Heart left ventricle (tissue), 16 donors: ENCODE measurements at regions not wholly inside any gene's neighbourhood (a gene's known extent, or its start where the extent isn't known, plus 50 kb on each side); places are given as distances from the start of the nearest gene placed in this dataset.

Experiments used
- ATAC-seq, 4 donors: fragments of 200-7000 bp; cut with Tn5 transposase; one replicate each; pipeline ENCODE4 v1.9.1; 2020 to 2022; ENCODE audit warnings: moderate library complexity in 4 of 4, mild to moderate bottlenecking in 3 of 4, moderate number of reproducible peaks in 1 of 4
- DNase-seq, 5 donors: peaks; one replicate each; pipeline ENCODE4 v3.0.0-alpha.2; 2020
- H3K27ac ChIP-seq, 12 donors: fragments of 200-600 bp; sonication (generic) in 4 of 12; one replicate each; pipeline versions ENCODE4 v1.5.0 to v1.8.0; 2016 to 2022; ENCODE audit warnings: mild to moderate bottlenecking in 2 of 12
- H3K27me3 ChIP-seq, 9 donors: fragments of 200-600 bp; sonication (generic) in 2 of 9; one replicate each; pipeline versions ENCODE4 v1.5.1 to v1.8.0; 2016 to 2022; ENCODE audit warnings: mild to moderate bottlenecking in 3 of 9
- H3K36me3 ChIP-seq, 9 donors: fragments of 200-600 bp; sonication (generic) in 2 of 9; one replicate each; pipeline versions ENCODE4 v1.5.0 to v1.8.0; 2018 to 2022; ENCODE audit warnings: mild to moderate bottlenecking in 2 of 9
- H3K4me1 ChIP-seq, 12 donors: fragments of 200-600 bp; sonication (generic) in 4 of 12; one replicate each; pipeline versions ENCODE4 v1.5.0 to v1.8.0; 2016 to 2022; ENCODE audit warnings: mild to moderate bottlenecking in 3 of 12
- H3K4me3 ChIP-seq, 12 donors: fragments of 200-600 bp; sonication (generic) in 4 of 12; one replicate each; pipeline versions ENCODE4 v1.5.0 to v1.8.0; 2017 to 2022; ENCODE audit warnings: mild to moderate bottlenecking in 9 of 12, moderate library complexity in 4 of 12
- H3K9me3 ChIP-seq, 12 donors: fragments of 200-600 bp; sonication (generic) in 4 of 12; one replicate each; pipeline versions ENCODE4 v1.5.0 to v1.8.0; 2016 to 2022; ENCODE audit warnings: mild to moderate bottlenecking in 1 of 12
- POLR2A ChIP-seq, 2 donors: fragments of 450-650 bp; IDR thresholded peaks; one replicate each; pipeline ENCODE4 v1.6.1; 2017; ENCODE audit warnings: antibody characterized with exemption in 2 of 2, mild to moderate bottlenecking in 2 of 2, moderate library complexity in 2 of 2
- WGBS, 4 donors: extraction: QIAGEN DNeasy Blood & Tissue Kit in 2 of 4; methylation state at CpG; one replicate each; pipeline versions ENCODE4 v1.1.5 to v1.1.7; 2013 to 2018; 5-methylcytosine and 5-hydroxymethylcytosine counted together
- intact Hi-C, 10 donors: fragments of 100-400 bp; cut with DNase I; formaldehyde crosslinking; loops; one replicate each; pipeline versions ENCODE4 v1.11.1 to v1.14.2; 2022
- TF ChIP-seq, protein P1 (sequence below), 12 donors: fragments of 200-600 bp; sonication (generic) in 4 of 12; IDR thresholded peaks; one replicate each; pipeline versions ENCODE4 v1.5.0 to v1.8.0; 2018 to 2022; ENCODE audit warnings: antibody characterized with exemption in 12 of 12, mild to moderate bottlenecking in 5 of 12
- donor health status: ischemic (EF 13 %, LVEDD 7.1; RV severe dilation, severe dysfunction).
- donor health status: healthy with polysubstance abuse.
- donor health status: DM: no; HTN: yes; CAD: no.
- donor health status: DM: no; HTN: no; CAD: no.
- donor health status: ischemic (EF 25% LVEDD 6.9; RV normal size, moderate dysfunction).
- donor health status: ischemic (EF 25% LVEDD 5.7; RV mildly dilated, moderate dysfunction).
- donor health status: healthy.
- donor health status: DM: yes; HTN: yes; CAD: no.
- donor health status: ischemic (EF 35%, LVEDD 5.7; RV mildly dilated, moderate dysfunction).
- donor health status: nonischemic (EF 11% LVEDD 7.7; RV severe dilation, severe dysfunction).
- donor health status: DM: yes; HTN: yes; CAD: no.
- donor health status: PGD.
- donor health status: ischemic (EF 29% LVEDD 5.4; RV normal size, mild dysfunction).
- donor health status: nonischemic (EF 23%, LVEDD 6.1; RV moderate dilation, normal function).

DNA sequence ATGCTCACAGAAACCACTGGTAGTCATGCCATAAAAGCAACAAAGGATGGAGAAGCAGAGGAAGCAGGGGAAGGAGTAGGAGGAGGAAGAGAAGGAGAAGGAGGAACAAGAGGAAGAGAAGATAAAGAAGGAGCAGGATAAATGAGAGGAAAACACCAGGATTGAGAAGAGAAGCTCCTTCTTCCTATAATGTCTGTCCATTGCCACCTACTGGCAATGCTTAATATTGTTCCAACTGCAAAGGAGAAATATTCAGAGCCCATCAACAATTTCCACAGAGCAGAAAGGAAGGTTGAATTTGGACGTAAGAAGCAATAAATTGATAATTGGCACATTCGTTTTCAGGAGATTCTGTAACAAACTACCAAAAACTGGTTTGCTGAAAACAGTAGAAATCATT, 898.4 kb downstream of the SLC16A7 start:
- no peaks in the 10 kb centered on the region for H3K4me1 ChIP-seq
- TF ChIP-seq, protein P1, sequence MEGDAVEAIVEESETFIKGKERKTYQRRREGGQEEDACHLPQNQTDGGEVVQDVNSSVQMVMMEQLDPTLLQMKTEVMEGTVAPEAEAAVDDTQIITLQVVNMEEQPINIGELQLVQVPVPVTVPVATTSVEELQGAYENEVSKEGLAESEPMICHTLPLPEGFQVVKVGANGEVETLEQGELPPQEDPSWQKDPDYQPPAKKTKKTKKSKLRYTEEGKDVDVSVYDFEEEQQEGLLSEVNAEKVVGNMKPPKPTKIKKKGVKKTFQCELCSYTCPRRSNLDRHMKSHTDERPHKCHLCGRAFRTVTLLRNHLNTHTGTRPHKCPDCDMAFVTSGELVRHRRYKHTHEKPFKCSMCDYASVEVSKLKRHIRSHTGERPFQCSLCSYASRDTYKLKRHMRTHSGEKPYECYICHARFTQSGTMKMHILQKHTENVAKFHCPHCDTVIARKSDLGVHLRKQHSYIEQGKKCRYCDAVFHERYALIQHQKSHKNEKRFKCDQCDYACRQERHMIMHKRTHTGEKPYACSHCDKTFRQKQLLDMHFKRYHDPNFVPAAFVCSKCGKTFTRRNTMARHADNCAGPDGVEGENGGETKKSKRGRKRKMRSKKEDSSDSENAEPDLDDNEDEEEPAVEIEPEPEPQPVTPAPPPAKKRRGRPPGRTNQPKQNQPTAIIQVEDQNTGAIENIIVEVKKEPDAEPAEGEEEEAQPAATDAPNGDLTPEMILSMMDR (IDR thresholded peaks at IDR 0.05), result peak in 10 of 12 donors; percentile 19 to 50 (median 39)
- TF ChIP-seq POLR2A (IDR thresholded peaks at IDR 0.05), result no peak
- no peak for DNase-seq
- intact Hi-C loops, result loop anchor here in 2 of 10 donors (10.0 kb wide), 1 partner anchor 1089 kb away; no protein-coding TSS in a partner anchor
- WGBS, 4 donors, result 31 to 43% (median 38%) methylated on average over 2 of the region's 2 CpGs
- peaks cover 0 to 5% (median 0%) of the 10 kb centered on the region in 12 donors for H3K9me3 ChIP-seq
- no peak overlapping the region for H3K27ac ChIP-seq
- H3K36me3 ChIP-seq, result no peaks in the 10 kb centered on the region
- no peak overlapping the region for H3K4me3 ChIP-seq
- no peaks in the 10 kb centered on the region for H3K27me3 ChIP-seq
- ATAC-seq, result no peak

DNA sequence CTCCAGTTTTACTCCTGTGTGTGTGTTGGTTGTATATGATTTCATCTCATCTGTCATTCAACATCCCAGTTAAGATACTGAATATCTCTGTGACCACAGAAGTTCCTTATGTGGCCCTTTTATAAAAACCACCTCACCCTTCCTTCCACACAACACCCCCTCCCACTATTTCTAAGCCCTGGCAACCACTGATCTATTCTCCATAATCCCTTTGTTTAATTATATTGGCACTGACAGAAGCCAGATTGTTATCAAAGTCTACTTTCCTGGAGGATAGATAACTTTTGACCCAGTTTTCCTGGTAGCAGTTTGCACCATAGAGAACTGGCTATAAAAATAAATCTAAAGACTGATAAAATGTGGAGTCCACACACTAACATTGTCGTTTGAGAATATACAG, 902.8 kb downstream of the SLC16A7 start:
- no peak overlapping the region for H3K4me3 ChIP-seq
- intact Hi-C loops, result loop anchor here in 2 of 10 donors (10.0 kb wide), 1 partner anchor 1094 kb away; no protein-coding TSS in a partner anchor
- WGBS, 4 donors, result 15 to 37% (median 18%) methylated on average over 1 of the region's 1 CpG
- no peak overlapping the region for H3K27ac ChIP-seq
- H3K36me3 ChIP-seq, result no peaks in the 10 kb centered on the region
- H3K4me1 ChIP-seq, result peaks cover 0 to 4% (median 0%) of the 10 kb centered on the region in 12 donors
- no peak for ATAC-seq
- no peak for DNase-seq
- TF ChIP-seq, protein P1 (IDR thresholded peaks at IDR 0.05), result no peak
- no peak for TF ChIP-seq POLR2A (IDR thresholded peaks at IDR 0.05)
- no peaks in the 10 kb centered on the region for H3K27me3 ChIP-seq
- H3K9me3 ChIP-seq, result peaks cover 0 to 5% (median 0%) of the 10 kb centered on the region in 12 donors

DNA sequence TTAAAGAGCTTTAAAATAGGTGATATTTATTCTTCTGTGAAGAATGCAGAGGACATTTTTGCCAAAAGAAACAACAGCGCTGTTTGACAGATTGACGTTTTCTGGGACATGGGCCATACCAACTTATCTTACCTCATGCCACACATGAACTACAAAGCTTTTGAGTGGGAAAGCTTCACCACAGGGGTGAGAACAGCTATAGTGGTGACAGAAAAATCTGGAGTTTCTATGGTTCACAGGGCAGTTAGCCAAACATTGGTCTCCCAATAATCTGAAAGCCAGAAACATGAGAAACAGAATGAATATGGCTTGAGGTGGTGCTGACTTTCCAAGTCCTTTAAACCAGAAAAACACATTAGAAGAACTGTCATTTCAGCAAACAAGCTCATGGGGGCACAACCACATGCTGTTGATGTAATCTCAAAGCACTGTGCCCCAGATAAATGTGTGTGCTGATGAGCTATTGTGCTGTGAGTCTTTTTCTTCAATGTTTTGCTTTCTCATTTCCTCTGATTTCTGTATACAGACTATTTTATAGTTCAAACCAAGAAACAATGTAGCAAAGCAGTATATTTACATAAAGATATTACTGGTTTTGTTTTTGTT, 905.4 kb downstream of the SLC16A7 start:
- WGBS, 4 donors, result 23 to 28% (median 24%) methylated on average over 2 of the region's 2 CpGs
- intact Hi-C loops, result no loop called here

DNA sequence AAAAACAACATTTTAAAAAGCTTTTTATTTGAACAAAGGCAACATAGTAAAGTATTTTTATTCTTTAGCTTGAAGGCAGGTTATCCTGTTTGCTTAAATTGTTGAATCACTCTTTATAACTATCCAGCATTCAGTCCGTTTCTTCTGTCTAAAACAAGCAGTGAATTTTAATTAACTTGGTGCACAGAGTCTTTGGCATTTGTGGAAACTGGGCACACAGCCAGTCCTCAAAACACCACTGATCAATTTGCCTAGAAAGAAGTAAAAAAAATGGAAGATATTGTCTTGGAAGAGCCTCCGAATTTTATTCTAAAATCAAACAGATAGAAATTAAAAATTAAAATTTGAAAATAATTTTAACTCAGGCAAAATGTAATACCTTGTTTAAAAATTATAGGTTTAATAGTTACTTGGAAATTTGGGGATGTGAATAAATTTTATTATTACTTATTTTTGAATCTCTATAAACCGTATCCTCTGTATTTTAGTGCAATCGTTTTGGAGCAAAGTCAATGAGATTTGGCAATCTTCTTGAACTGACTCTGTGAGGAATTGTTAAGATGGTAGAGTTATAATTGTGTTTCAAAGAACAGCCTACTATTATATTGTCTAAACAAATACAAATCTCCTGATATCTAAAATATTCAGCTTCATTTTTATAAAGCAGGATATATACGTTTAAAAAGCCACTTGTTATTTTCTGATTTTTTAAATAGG, 927.0 kb downstream of the SLC16A7 start:
- TF ChIP-seq POLR2A (IDR thresholded peaks at IDR 0.05), result no peak
- TF ChIP-seq, protein P1 (IDR thresholded peaks at IDR 0.05), result no peak
- 60 to 76% (median 75%) methylated on average over 5 of the region's 5 CpGs for WGBS, 4 donors
- Histone ChIP-seq H3K4me1 (no peaks in the 10 kb centered on the region), H3K36me3 (no peaks in the 10 kb centered on the region), H3K9me3 (peaks cover 0 to 6% (median under 1%) of the 10 kb centered on the region in 12 donors), H3K27ac (no peak overlapping the region), H3K27me3 (no peaks in the 10 kb centered on the region), H3K4me3 (no peak overlapping the region)
- DNase-seq (no peak), ATAC-seq (no peak)
- intact Hi-C loops, result no loop called here

More for the DNA sequence above, 905.4 kb downstream of the SLC16A7 start:
- Histone ChIP-seq H3K4me3 (no peak overlapping the region), H3K27me3 (no peaks in the 10 kb centered on the region), H3K36me3 (no peaks in the 10 kb centered on the region), H3K4me1 (peaks cover 0 to 4% (median 0%) of the 10 kb centered on the region in 12 donors), H3K27ac (no peak overlapping the region), H3K9me3 (peaks cover 0 to 5% (median 0%) of the 10 kb centered on the region in 12 donors)
- ATAC-seq (peak; percentile 89 to 97 (median 91)), DNase-seq (peak in 2 of 5 donors; percentile 16 to 18)
- TF ChIP-seq, protein P1 (IDR thresholded peaks at IDR 0.05), result no peak
- TF ChIP-seq POLR2A (IDR thresholded peaks at IDR 0.05), result no peak
